Right ventricle myocardium superior (tissue), 1 donor: ENCODE measurements at regions not wholly inside any gene's neighbourhood (a gene's known extent, or its start where the extent isn't known, plus 50 kb on each side); places are given as distances from the start of the nearest gene placed in this dataset.
A peak's percentile ranks its signal among the peaks of the same experiment; 100 is the strongest.

Experiments used
- ATAC-seq: fragments of 200-7000 bp; cut with Tn5 transposase; one replicate; pipeline ENCODE4 v1.9.1; 2020; ENCODE audit warnings: mild to moderate bottlenecking; ENCODE audit not compliant: poor library complexity
- DNase-seq: peaks from one replicate; pipeline ENCODE4 v3.0.0-alpha.2; 2020
- intact Hi-C: fragments of 100-400 bp; cut with DNase I; formaldehyde crosslinking; loops from one replicate; pipeline ENCODE4 v1.11.2; 2022
- donor health status: DM: no; HTN: yes; CAD: no; lungs with severe emphysema.

DNA sequence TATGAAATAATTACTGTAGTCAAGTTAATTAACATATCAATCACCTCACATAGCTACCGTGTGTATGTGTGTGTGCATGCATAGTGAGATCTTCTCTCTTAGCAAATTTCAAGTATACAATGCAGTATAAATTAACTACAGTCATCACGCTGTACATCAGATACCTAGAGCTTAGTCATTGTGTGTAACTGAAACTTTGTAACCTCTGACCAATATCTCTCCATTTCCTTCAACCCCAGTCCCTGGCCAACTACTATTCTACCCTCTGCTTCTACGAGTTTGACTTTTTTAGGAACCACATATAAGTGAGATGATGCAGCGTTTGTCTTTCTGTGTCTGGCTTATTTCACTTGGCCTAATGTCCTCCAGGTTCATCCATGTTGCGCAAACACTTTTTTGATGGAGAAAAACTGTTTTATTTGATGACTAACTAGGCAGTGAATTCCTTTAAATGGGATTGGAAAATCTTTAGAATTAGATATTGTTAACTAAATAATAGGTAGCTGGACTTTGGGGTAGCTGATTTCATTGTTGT, 459.5 kb downstream of the DHX35 start:
- intact Hi-C loops = no loop called here
- no peak for ATAC-seq
- DNase-seq = no peak

- ATAC-seq (no peak), DNase-seq (no peak)
- intact Hi-C loops = no loop called here
Observed at GRCh38 chr20:39412091-39412490, 449.9 kb downstream of the DHX35 start.

GRCh38 chr20:39399463-39399862, 437.3 kb downstream of the DHX35 start:
- intact Hi-C loops = no loop called here
- no peak for DNase-seq
- no peak for ATAC-seq

DNA sequence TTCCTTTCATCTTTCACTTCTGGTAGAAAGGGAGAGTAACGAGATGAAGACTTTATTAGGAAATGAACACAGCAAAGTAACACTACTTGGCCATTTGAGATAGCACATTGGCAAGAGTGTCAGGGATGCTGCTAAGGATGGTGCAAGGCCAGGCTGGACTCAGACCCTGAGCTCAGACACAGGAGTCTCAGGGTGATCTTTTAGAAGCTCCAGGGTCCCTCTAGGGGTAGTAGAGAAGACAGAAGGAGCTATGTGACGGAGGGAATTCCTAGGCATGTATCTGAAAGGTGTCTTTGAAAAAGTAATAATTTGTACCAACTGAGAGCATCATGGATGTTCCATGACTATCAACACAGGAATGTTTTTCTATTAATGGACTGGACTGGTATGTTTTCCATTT, 436.5 kb downstream of the DHX35 start:
- ATAC-seq = no peak
- DNase-seq = no peak
- intact Hi-C loops = no loop called here

- intact Hi-C loops = no loop called here
- DNase-seq (no peak), ATAC-seq (no peak)
Observed at GRCh38 chr20:39397646-39398045, 435.5 kb downstream of the DHX35 start.

GRCh38 chr20:39395478-39396291, 433.5 kb downstream of the DHX35 start:
- intact Hi-C loops = no loop called here
- no peak for DNase-seq
- ATAC-seq = no peak

DNA sequence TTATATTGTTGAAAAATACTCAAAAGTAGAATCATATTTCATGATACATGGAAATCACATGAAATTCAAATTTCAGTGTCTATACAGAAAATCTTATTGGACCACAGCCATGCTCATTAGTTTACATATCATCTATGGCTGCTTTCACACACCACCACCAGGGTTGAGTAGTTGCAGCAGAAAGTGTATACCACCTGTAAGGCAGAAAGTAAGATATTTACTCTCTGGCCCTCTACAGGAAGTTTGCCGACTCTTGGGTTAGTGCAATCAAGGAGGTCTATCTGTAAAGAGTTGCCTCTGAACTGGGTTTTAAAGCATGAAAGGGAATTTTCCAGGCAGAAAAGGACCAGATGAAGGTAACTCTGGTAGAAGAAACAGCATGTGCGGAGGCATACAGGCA, 432.3 kb downstream of the DHX35 start:
- DNase-seq (no peak), ATAC-seq (no peak)
- intact Hi-C loops = no loop called here

- ATAC-seq (no peak), DNase-seq (no peak)
- intact Hi-C loops = no loop called here
Observed at GRCh38 chr20:39390186-39390585, 428.0 kb downstream of the DHX35 start.

DNA sequence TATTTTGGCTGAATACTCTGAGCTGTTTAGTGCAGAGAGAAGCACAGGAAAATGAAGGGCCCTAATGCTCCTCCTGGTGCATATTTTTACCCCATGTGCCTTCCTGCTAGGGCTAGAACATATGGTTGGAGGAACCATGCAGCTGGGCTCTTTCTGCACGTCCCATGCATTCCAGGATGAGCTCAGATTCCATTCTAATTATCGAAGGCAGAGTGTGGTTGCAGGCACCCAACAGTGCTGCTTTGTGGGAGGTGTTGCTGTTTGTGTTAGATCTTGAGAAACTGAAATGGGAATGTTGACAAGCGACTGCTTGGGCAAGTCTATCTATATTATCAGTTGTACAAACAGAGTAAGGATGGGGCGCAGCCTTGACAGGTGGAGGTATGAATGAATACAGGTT, 419.5 kb downstream of the DHX35 start:
- intact Hi-C loops = no loop called here
- ATAC-seq (no peak), DNase-seq (no peak)

DNA sequence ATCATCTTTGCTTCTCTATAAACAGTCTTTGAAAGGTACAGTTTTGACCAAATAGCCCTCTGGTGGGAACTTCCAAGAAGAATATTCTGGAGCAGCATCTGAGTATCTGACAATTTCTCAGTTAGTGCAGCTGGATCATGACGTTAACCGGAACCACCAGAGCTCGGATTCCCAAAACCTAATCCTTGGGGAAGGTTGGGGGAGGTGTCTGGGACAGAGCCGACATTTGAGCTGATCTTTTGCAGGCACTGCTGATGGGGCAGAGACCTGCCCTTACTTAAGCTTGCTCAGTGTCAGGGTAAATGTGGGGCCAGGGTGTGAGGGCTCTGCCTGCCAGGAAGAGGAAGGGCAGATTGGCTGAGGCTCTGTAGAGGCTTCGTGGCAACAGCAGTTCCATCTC, 416.6 kb downstream of the DHX35 start:
- DNase-seq (peak; percentile 62), ATAC-seq (peak; percentile 85)
- intact Hi-C loops = no loop called here

- no peak for ATAC-seq
- no peak for DNase-seq
- intact Hi-C loops = no loop called here
Observed at GRCh38 chr20:39376788-39377187, 414.6 kb downstream of the DHX35 start.

DNA sequence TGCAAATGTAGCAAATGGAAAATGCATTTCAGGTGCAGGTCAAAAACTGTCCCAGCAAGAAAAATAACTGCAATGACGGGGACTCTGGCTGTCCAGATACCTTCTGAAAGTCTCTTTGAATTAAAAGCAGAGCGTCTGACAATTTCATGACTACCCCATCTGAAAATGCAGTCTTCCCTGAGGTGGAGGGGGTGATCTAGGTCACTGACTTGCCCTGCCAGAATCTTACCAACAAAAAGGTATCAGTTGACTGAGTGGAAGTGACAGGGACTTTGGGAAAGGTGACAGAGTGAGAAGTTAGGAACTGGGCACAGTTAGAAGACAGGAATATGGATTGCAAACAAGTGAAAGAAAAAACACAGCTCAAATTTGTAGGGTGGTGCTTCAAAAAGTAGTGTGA, 402.2 kb downstream of the DHX35 start:
- intact Hi-C loops = no loop called here

DNA sequence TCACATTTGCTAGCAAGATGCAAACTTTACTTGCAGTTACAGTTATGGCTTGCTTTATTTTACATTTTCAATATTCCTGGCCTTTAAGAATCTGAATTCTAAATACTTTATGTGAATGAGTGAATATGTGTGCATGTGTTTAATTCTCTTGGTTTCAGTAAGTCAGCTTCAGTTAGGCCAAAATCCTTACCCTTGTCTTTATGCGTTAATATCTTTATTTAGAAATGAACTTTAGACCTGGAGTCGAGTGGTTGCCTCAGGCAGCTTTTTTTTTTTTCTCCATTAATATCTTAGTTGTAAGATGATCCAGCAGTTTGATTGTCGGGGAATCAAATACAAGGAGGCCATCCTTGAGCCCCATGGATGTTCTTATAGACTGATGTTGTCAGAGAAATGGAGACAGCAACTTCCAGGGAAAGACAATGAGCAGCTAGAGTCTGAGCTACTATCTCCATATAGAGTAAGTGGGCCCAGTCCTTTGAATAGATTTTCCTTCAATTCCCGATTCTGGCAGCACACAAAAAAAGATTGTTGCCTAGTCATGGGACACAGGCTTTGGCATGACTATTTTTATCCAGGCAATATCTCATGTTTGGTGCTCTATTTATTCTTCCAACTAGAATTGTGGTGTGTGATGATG, 398.0 kb downstream of the DHX35 start:
- ATAC-seq = no peak
- intact Hi-C loops = no loop called here
- DNase-seq = no peak

More for the DNA sequence above, 402.2 kb downstream of the DHX35 start:
- ATAC-seq (no peak), DNase-seq (no peak)

GRCh38 chr20:39358052-39358451, 395.9 kb downstream of the DHX35 start:
- no peak for DNase-seq
- ATAC-seq = peak; percentile 79
- intact Hi-C loops = no loop called here

DNA sequence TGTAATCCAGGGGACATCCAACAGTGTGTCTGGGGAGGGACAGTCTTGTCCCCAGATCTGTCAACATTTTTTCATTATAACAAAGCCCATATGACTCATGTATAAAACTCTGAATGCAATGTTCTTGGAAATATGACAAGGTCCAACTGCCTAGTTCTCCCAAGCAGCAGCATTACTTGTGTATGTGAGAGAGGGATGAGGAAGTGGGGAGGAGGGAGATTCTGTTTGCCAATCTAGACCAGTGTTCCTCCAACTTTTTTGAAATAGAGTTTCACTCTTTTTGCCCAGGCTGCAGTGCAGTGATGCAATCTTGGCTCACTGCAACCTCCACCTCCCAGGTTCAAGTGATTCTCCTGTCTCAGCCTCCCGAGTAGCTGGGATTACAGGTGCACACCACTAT, 394.8 kb downstream of the DHX35 start:
- DNase-seq (no peak), ATAC-seq (peak; percentile 65)
- intact Hi-C loops = no loop called here

DNA sequence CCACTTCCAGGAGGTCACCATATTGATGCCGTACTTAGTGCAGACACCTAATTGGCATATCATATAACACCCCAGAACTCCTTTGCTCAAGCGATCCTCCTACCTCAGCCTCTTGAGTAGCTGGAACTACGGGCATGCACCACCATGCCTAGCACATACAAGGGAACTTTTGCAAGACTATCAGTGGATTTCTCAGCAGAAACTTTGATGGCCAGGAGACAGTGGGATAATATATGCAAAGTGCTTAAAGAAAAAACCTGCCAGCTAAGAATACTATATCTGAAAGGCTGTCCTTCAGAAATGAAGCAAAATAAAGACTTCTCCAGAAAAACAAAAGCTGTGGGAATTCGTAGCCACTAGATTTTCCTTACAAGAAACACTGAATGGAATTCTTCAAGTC, 387.1 kb downstream of the DHX35 start:
- ATAC-seq (no peak), DNase-seq (no peak)
- intact Hi-C loops = no loop called here

GRCh38 chr20:39347626-39348025, 385.5 kb downstream of the DHX35 start:
- intact Hi-C loops = no loop called here
- no peak for DNase-seq
- no peak for ATAC-seq

DNA sequence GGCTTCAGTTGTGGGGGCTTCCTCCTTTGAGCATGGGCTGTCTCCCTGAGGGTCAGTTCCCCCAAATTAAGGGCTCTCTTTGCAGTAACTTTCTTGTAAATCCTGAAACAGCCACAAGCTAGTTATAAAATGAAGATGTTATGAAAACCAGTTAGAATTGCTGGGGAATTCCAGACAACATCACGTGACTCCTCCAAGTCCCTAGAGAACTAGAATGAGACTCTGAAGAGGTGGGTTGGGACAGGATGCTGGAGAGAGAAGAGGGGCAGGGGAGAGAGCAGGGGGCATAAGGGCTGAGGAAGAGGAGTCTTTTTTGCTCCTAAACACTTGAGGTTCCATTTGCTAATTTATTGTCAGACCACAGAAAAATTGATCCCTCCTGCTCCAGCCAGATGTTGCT, 380.3 kb downstream of the DHX35 start:
- ATAC-seq = no peak
- intact Hi-C loops = no loop called here

DNA sequence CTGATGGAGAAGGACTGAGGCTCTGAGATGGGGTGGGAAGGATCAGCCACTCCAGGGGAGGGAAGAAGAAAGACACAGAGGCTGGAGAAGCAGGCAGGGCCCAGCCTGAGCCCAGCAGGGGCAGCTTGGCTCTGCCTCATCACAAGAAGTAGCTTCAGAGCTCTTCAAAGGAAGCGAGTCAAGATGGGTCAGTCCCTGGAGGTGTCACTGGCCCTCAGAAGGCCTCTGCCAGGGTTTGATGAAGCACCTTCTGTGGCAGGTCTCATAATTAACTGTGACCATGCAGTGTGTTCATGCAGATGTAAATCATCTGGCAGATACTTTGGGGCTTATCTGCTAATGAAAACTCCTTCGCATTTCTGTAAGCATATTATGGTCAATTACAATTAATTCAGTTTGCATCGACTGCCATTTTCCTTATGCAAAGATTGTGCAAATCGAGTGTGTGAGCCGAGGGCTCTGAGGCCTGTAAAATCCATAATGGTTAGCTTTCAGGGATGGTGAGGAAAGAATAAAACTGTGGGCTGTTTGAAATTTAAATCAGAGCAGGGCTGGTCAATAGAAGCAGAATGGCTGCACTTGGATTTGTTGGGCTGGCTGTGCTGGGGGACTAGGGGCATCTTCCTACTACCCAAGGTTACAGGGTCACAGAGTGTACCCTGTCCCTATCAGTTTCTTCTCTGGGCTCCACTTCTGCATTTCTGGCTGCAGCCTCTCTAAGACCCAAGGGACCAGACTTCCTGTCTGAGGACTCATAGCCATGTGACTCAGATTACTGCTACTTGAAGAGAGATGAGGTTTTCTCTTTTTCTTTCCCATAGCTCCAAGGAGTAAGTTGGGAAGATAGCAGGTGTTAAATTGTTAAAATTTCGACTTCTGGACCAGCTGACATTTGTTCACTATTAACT, 376.6 kb downstream of the DHX35 start:
- ATAC-seq (peak; percentile 77), DNase-seq (no peak)
- intact Hi-C loops = no loop called here

More for the DNA sequence above, 380.3 kb downstream of the DHX35 start:
- DNase-seq = no peak
